B cell (primary cell): ENCODE measurements at regions not wholly inside any gene's neighbourhood (a gene's known extent, or its start where the extent isn't known, plus 50 kb on each side); places are given as distances from the start of the nearest gene placed in this dataset.

Experiments
- CTCF ChIP-seq: fragments of 200-600 bp; IDR thresholded peaks from one replicate; pipeline ENCODE4 v1.8.0; 2022; ENCODE audit warnings: antibody characterized with exemption, mild to moderate bottlenecking
- EZH2 ChIP-seq: IDR thresholded peaks from 2 replicates; pipeline ENCODE4 v1.6.1; 2012; ENCODE audit warnings: borderline replicate concordance, low read depth, mild to moderate bottlenecking, moderate library complexity, low read length; ENCODE audit not compliant: insufficient read depth, poor library complexity, severe bottlenecking

- TF ChIP-seq EZH2 (no peak), CTCF (no peak)
Observed at GRCh38 chr9:79123415-79123814, 448.4 kb upstream of the TLE4 start.
